HG03439 (cell line): ENCODE measurements at regions not wholly inside any gene's neighbourhood (a gene's known extent, or its start where the extent isn't known, plus 50 kb on each side); places are given as distances from the start of the nearest gene placed in this dataset.

ENCODE experiments used
- ATAC-seq: cut with Tn5 transposase; IDR thresholded peaks from one replicate; pipeline ENCODE4 v1.9.1; 2021; ENCODE audit warnings: mild to moderate bottlenecking, moderate library complexity; ENCODE audit not compliant: unreplicated experiment

DNA sequence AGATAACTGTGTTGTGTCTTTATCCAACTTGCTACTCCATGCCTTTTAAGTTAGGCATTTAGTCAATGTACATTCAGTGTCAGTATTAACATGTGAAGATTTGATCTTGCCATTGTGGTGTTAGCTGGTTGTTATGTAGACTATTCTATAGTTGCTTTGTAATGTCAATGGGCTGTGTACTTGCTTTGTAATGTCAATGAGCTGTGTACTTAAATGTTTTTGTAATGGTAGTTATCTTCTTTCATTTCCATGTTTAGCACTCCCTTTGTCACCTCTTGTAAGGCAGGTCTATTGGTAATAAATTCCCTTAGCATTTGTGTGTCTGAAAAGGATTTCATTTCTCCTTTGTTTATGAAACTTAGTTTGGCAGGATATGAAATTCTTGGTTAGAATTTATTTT lies 53.4 kb downstream of the MC4R start:
- ATAC-seq, result no peak

- no peak for ATAC-seq
Measured at GRCh38 chr18:60311676-60312360, 60.8 kb downstream of the MC4R start.

DNA sequence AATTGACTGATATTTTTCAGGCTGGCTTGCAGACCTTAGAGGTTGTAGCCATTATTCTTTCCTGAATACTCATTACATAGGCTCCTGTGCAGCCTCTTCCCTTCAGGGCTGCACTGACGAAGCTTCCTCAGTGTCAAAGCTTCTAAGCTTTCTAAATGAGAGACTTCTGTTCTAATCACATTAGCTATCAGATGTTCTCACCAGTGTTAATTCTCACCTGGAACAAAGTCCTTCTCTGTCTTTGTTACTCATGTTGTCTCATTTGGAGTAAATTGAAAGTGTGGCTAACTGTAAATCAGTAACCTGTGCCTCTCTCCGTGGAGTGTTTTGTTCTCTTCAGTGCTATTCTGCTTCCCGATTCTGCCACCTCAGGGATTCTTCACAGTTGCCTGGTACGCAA lies 76.9 kb downstream of the MC4R start:
- no peak for ATAC-seq

- ATAC-seq, result no peak
Measured at GRCh38 chr18:60292186-60292585, 80.4 kb downstream of the MC4R start.

DNA sequence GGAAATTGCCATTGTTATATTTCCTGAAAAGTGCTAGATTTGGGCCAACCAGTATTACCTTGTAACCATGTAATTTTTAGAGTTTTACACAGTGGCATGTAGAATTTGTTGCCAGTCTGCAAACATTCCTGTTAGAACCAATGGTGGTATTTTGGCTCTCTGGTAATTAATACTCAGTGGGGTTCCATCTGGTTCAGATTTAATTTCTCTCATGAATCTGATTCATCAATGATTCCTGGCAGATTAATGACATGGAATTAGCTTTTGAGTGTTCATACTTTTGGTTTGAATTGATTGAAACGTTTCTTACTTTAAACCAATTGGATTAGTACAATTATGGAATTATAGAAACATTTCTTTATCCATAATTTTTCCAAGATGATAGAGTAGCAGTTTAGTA lies 93.2 kb downstream of the MC4R start:
- ATAC-seq, result no peak

DNA sequence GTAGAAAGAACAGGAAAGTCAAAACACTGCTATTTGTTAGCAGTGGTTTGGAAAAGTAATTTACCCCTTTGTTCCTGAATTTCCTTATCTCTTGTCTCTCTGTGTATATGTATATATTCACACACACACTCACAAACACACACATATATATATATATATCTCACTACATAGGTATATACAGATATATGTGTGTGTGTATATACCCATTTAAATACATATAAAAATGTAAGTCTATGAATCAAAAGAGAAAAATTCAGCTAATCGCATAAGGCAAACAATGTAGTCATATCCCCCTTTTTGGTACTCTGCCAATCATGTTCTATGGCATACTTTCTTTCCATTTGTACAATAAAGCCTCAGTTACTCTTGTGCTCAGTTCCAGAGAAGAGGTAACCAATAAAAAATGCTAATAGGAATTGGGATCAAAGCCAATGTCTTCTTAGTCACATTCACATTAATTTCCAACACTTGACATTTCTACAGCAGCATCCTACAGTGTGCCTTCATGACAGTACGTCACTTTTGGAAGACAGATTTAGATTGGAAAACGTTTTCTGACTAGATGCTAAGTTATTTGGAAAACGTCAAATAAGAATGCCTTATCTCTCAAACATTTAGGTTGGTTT lies 94.6 kb downstream of the MC4R start:
- ATAC-seq, result no peak

- no peak for ATAC-seq
Measured at GRCh38 chr18:60267391-60268058, 105.0 kb downstream of the MC4R start.

DNA sequence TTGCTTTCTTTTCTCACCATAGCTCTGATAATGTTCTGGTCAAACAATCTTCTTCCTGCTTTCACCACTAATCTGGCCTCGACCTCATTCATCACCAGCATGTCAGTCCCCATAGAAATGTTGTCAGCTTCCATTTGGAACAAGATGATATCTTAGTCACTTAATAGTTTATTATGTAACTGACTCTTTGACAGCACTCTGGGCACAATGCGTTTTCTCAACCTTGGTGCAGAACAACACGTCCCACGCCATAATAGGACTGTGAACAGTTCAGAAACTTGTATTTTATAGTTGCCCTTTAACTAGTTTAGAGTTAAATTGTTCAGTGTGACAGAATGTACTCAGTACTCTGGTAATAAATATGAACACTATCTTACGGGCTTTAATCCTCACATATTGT lies 106.0 kb downstream of the MC4R start:
- ATAC-seq, result no peak

DNA sequence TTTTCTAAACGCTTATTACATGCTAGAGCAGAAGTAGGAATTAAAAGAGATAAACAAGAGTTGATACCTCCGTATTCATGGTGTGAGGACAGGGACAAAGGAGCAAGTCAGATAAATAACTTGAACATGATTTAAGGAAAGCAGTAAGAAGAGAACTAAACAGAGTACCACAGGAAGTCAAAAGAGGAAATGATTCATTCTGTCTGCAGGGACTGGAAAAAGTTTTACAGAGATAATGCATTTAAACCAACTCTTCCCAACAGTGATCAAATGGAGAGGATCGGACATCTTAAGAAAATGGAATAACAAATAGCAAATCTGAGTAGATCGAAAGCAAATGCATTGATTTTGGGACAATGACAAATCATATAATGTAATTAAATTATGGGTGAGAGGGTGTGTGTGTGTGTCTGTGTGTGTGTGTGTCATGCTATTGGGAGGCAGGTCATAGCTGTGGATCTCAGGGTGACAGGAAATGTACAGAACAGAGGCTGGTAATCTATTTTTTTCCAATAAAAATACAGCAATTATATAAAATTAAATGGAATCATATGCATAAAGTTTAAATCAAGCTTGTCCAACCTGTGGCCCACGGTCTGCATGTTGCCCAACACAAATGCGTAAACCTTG lies 113.4 kb downstream of the MC4R start:
- ATAC-seq, result no peak

- no peak for ATAC-seq
Measured at GRCh38 chr18:60249388-60249787, 123.2 kb downstream of the MC4R start.

GRCh38 chr18:60248336-60249330 lies 123.9 kb downstream of the MC4R start:
- ATAC-seq, result no peak

- no peak for ATAC-seq
Measured at GRCh38 chr18:60247103-60247502, 125.5 kb downstream of the MC4R start.

DNA sequence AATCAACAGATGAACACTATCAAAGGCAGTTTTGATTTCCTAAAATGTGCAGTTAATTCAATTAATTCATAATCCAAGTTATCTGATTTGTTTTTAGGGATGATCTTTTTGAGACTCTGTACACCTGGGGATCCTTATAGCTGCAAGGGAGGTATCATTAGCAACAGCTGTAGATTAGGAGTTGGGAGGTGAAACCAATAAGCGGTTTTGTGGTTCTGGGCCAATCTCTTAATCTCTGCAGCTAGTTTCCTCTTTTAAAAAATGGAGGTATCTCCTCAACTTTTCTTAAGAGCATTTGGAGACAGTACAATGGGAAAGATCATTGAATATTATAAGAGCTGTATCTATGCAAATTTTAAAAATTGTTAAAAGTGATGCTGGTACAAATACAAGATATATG lies 126.0 kb downstream of the MC4R start:
- ATAC-seq, result no peak

DNA sequence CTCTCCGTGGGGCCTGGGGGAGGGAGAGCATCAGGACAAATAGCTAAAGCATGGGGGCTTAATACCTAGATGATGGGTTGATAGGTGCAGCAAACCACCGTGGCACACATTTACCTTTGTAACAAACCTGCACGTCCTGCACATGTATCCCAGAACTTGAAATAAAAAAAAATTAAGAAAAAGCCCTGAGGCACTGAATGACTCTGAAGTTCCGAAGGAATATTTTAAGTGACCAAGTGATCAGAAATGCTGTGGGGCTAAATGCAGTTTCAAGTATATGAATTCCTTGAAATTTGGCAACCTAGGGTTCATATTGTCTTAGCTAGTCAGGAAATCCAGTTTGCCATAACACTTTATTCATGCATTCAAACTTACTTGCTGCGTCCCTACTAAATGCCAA lies 127.5 kb downstream of the MC4R start:
- ATAC-seq, result no peak

GRCh38 chr18:60239024-60239710 lies 133.4 kb downstream of the MC4R start:
- ATAC-seq, result peak; percentile 95

GRCh38 chr18:60235164-60235563 lies 137.4 kb downstream of the MC4R start:
- ATAC-seq, result no peak

- ATAC-seq, result no peak
Measured at GRCh38 chr18:60232541-60232940, 140.0 kb downstream of the MC4R start.

DNA sequence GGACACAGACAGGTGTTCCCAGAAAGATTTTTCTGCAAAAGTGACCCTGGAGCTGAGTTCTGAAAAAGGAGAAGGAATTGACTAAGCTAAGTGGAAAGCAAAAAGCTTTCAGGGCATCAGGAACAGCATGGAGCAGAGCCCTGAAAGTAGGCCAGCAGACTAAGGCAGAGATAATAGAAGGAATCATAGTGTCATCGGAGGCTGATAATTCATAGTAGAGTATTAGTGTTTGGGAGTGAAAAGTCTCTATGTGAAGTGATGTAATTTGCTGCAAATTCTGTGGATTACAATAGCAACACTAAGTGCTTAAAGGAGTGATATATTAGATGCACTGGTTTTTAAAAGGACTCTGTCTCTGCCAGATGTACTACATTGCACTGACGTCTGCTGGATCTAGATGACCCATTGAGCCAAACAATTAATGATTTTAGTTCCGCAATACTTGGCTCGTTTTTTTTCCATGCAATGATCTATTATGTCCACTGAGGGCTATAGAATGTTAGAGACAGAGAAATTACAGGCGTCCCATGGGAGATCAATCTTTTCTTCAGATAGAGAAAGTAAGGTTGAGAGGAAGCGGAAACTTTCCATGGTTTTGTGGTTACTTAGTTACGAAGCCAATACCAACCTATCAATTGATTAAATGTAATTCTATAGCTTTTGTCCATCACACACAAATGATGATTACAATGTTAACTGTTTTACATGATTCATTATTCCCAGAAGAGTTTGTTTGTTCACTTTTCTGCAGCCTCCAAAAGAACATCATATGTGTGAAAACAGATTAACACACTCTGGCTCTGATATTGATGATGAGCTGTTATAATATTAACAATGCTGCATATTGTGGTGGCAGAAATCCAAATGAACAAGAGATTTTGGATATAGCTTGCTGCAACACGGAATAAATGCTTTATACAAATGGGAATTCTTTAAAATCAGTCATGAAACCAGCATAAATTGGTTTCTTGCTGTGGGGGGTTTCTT lies 143.7 kb downstream of the MC4R start:
- ATAC-seq, result no peak

DNA sequence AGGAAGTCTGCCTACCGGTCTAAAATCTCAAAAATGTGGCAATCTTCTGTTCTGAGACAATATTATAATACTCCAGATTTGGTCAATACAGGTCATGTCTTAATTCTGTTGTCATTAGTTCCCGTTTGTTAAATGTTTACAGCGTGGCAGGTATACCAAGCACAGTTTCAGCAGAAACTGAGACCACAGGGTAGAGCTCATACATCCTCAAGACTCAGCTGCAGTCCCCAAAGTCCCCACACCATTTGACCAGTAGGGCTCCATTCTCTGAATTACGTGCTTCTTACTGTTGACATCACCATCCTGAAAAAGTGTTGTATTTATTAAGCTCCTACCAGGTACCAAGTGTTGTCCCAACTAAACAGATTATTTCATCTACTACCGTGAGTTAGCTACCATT lies 157.1 kb downstream of the MC4R start:
- ATAC-seq, result no peak
